ENCODE measurements at regions not wholly inside any gene's neighbourhood (a gene's known extent, or its start where the extent isn't known, plus 50 kb on each side); places are given as distances from the start of the nearest gene placed in this dataset.

- TF ChIP-seq POLR2A (IDR thresholded peaks at IDR 0.05) = no peak
- no peak for TF ChIP-seq CTCF (IDR thresholded peaks at IDR 0.05)
These were observed 292.6 kb upstream of the CAND1 start for GRCh38 chr12:66976526-66976925.
